VCaP (cell line): ENCODE measurements at regions not wholly inside any gene's neighbourhood (a gene's known extent, or its start where the extent isn't known, plus 50 kb on each side); places are given as distances from the start of the nearest gene placed in this dataset.
A peak's percentile ranks its signal among the peaks of the same experiment; 100 is the strongest.

Experiments
- H3K27ac ChIP-seq: fragments of 450-650 bp; 2 replicates; pipeline ENCODE4 v1.5.1; 2017
- CTCF ChIP-seq: fragments of 450-650 bp; conservative IDR thresholded peaks from 2 replicates; pipeline ENCODE4 v1.5.1; 2017; ENCODE audit warnings: mild to moderate bottlenecking, moderate library complexity

- no peak for TF ChIP-seq CTCF
- peak overlapping the region; percentile 29 for H3K27ac ChIP-seq
These were observed 71.2 kb upstream of the DUSP5 start for GRCh38 chr10:110426294-110427181.

DNA sequence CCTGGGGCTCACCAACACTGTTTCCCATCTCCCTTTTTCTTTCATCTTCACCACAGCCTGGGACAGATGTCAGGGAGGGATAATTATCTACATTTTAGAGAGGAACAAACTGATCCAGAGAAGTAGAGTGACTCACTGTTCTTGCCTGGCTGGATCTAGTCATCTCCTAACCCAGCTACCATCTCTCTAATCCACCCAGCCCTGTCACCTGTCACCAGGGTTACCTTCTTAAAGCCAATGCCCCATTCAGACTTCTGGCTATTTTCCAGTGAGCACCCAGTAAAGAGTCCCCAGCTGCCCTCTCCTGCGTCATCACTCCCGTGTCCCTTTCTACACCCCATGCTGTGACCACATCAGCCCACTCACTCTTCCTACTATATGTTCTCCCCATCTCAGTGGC is 68.4 kb upstream of the DUSP5 start:
- no peak overlapping the region for H3K27ac ChIP-seq
- TF ChIP-seq CTCF: no peak

GRCh38 chr10:110430340-110431273 is 67.1 kb upstream of the DUSP5 start:
- H3K27ac ChIP-seq: no peak overlapping the region

DNA sequence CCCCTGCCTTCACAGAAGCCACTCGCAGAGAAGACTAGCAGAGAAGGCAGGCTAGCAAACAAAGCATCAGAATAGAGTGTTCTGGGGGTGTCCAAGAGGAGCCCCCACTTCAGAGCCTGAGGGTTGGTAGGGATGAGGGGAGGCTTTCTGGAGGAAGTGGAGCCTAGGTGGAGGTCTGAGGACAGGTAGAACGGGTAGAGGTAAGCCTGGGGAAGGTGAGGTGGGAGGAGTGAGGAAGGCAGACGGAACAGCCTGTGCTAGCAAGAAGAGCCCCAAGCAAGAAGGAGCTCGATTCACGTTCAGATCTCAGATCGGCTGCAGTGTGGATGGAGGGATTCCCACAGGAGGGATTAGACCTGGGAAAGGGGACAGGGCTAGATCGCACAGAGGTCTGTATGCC is 66.0 kb upstream of the DUSP5 start:
- H3K27ac ChIP-seq: no peak overlapping the region
- TF ChIP-seq CTCF: no peak

More at GRCh38 chr10:110430340-110431273, 67.1 kb upstream of the DUSP5 start:
- no peak for TF ChIP-seq CTCF

DNA sequence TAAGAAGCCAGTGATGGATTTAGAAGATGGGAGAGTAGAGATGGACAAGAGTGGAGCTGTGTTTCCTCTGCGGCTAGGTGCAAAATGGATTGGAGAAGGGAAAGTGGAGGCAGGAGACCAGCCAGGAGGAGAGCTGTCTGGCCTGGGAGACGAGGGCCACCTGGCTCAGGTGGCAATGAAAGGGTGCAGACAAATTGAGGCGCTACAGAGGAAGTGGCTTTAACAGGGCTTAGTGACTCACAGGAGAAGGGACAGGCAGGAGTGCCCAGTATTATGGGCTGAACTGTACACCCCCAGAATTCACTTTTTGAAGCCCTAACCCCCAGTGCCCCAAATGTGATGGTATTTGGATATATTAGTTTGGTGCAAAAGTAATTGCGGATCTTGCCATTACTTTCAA is 65.6 kb upstream of the DUSP5 start:
- TF ChIP-seq CTCF: no peak
- no peak overlapping the region for H3K27ac ChIP-seq

DNA sequence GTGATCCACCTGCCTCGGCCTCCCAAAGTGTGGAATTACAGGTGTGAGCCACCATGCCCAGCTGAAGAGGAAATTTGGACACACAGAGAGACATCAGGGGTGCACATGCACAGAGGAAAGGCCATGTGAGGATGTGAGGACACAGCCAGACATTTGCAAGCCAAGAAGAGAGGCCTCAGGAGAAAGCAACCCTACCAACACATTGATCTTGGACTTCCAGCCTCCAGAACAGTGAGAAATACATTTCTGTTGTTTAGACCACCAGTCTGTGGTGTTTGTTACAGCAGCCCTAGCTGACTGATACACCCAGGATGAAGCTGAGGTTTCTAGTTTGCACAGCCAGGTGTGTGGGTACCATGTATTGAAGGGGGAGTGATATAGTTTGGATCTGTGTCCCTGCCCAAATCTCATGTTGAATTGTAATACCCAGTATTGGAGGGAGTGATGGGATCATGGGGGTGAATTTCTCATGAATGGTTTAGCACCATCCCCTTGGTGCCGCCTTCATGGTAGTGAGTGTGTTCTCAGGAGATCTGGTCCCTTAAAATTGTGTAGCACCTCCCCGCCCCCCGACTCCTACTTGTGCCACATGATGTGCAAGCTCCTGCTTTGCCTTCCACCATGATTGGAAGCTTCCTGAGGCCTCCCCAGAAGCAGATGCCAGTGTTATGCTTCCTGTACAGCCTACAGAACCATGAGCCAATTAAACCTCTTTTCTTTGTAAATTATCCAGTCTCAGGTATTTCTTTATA is 64.7 kb upstream of the DUSP5 start:
- H3K27ac ChIP-seq: peak overlapping the region; percentile 41; the same call in 1 of the 2 replicates
- no peak for TF ChIP-seq CTCF
